Stimulated activated CD8-positive, alpha-beta memory T cell treated with anti-CD3 and anti-CD28 coated beads, Interleukin-15, amount 100 ng/mL, for 48 hours (primary cell): ENCODE measurements at regions not wholly inside any gene's neighbourhood (a gene's known extent, or its start where the extent isn't known, plus 50 kb on each side); places are given as distances from the start of the nearest gene placed in this dataset.
"Not testable (repeated sequence)": the region's sequence is repeated elsewhere in the genome, so short reads cannot be mapped to it uniquely, and the experiment has no call there.

Experiments used
- DNase-seq, 2 donors: peaks; one replicate each; pipeline ENCODE4 v3.0.0-alpha.2; 2020; ENCODE audit warnings: low read depth in 2 of 2

DNA sequence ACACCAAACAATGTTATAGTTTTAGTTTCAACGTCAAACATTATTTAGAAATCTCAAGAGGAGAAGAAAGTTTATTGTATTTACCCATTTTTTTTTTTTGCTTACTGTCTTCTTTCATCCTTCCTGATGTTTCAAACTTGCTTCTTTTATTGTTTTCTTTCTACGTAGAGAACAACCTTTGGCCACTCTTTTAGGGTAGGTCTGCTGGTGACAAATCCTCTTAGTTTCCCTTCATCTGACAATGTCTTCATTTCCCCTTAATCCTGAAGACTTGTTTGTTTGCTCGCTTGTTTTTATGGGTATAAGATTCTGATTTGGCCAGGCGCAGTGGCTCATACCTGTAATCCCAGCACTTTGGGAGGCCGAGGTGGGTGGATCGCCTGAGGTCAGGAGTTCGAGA, 89.1 kb downstream of the RHOU start:
- DNase-seq: no peak

DNA sequence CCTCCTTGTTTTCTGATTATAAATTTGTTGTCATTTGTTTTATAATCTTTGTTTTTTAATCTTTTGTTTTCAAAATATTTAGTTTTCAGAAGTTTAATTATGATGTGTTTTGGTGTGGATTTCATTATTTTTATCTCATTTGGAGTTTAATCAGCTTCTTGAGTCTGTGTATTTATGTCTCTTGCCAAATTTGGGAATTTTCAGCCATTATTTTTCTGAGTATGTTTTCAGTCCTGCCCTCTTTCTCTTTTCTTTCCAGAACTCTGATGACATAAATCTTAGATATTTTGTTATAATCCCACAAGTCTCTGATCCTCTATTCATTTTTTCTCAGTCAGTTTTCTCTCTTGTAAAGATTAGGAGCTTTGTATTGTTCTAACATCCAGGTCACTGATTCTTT, 89.8 kb downstream of the RHOU start:
- DNase-seq: no peak

DNA sequence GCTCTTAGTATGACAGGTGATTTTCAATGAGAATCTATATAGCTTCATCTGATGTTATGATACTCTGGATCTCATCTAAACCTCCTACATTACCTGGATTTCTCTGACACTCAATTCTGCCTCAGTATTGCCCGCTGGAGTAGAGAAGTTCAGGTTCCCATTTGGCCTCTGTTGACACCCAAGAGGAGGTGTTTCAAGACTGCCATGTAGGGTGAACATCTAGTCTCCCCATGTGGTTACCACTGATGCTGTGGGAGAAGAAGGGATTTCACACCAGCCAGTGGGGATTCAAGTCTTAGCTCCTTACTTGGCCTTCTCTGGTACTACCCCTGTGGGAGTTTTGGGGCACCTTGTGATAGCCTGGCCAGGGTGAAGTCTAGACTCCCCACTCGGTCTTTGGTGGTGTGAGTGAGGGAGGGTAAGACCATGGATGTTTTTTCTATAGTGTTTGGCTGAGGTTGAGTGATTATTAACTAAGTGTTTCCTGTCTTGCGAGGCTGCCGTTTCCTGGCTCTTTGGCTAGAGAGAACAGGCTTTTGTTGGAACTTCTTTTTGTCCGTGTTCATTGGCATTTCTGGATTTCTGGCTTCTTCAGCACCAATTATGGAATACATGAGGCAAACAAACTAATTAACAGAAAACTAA, 90.7 kb downstream of the RHOU start:
- no peak for DNase-seq

DNA sequence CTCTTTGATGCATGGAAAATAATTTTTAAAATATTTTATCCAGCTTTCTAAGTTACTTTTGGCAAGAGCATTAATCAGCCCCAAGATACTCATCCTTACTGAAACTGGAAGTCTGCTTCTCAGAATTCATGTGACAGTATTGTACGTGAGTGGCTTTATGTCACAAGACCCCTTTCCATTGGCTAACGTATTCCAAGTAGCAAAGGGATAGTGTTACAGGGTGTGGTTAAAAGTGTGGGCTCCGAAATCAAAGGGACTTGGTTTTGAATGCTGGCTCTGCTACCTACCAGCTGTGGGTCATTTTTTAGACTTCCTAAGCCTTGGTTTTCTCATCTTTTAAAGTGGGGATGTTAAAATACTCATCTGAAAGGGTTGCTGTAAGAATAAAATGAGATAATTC, 91.7 kb downstream of the RHOU start:
- no peak for DNase-seq

DNA sequence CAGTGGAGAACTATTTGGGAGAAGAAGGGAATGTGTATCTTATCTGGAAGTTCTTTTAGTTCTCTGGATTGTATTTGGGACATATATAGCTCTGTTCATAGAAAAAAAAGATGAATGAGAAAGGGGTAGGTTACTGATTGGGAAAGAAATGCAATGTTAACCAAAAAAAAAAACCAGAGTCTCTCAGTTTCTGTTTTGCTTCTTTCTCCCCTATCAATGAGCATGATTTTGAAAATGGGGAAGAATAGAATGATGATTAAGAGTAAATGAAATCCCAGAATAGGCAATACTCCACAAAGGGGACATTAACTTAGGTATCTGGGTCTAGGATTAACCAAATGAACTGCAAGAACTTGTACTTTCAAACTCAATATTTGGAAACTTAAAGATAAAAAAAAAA, 92.9 kb downstream of the RHOU start:
- DNase-seq: no peak

DNA sequence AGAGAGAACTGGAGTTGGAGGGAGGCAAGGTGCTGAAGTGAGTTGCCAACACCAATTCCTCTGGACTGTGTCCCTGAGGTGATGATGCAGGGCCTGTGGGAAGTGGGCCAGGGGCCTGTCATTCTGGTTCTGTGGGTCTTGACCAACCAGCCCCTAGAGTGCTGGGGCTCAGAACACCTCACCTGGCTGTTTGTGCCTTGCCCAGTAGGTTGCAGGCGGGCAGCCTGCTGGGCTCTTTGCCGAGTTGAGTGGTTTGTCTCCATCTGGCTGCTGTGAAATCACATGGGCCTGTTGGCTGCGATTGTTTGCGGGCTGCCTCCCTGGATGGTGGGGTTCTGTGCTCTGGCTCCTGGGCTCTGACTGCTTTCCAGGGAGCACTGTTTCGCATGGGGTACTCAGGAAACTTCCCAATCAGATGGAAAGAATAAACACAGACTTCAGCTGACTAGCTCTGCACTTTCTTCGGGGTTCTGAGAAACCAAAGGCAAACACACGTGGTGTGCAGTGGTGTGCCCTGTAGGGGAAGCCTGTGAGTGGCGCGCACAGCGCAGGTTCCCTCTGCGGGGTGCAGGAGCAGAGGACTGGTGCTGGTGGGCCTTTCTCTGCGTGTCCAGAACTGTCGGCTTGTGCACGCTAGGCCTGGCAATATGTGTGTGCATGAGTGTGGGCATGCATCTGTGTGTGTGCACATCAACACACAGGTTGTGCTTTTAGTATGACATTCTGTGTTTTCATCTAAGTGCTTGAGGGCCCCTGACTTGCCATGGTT, 95.1 kb downstream of the RHOU start:
- DNase-seq: no peak

DNA sequence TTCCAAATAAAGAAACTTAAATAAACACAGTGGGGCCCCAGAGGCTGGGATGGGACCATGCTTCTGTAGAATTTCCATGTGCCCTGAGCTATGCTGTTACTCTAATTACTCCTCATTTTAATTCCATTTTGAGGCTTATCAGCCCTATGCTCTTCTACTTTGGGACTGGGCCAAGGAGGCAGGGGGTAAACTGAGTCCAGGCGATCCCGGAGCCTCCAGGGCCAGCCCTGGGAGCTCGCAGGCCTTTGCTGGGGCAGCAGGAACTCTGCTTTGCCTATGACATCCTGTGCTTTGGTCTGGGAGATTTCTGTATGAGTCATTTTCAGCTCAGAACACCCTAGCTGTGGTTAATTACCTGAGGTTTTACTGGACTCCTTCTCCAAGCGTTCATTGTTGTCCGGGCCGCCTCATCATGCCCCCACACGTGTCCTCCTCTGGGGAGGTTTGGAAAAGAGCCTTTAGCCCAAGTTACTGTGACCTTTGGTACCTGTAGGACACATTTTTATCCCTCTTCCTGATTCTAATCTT, 95.7 kb downstream of the RHOU start:
- no peak for DNase-seq

DNA sequence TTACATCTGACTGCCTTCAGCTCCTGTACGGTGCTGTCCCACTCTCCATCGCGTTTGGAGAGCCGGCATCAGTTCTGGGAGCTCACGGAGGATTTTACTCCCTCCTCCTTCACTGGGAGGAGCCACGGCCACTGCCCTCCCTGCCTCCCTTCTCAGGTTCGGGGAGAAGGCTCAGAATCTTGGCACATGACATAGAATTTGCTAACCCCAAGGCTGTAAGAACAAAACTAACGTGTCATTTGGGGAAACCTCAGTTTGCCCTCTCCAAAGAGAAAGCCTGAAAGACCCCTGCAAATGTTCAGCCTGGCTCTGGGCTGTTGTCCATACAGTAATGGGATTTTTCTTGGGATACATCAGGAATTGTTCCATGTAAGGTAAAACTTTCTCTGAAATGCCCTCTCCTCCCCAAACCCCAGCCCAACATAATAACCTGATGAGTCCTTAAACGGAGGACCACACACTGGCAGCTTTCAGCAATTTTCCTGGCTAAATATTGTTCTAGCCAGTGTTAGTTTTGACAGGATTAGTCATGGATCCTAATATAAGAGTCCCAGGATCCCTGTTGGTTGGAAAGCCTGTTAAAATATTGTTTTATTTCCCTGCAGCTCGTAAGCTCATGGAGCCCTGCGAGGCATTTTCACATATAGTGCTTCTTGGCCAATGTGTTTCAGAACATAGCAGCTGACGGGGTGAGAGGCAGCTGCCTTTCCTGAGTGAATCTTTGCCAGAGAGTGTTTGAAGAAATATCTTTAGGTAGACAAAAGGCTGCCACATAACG, 98.8 kb downstream of the RHOU start:
- no peak for DNase-seq

DNA sequence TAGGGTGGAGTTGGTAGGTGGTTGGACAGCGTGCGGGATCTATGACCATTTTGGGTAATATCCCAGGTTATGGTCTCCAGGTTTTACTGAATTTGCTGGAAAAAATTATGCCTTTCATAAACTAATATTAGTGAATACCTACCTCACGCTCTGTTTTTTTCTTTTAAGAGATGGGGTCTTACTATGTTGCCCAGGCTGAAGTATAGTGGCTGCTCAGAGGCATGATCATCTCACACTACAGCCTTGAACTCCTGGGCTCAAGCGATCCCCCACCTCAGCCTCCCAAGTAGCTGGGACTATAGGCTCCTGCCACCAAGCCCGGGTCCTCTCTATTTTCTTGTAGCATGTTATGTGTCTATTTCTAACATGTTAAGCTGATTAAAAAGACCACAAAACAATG, 100.2 kb downstream of the RHOU start:
- no peak for DNase-seq

DNA sequence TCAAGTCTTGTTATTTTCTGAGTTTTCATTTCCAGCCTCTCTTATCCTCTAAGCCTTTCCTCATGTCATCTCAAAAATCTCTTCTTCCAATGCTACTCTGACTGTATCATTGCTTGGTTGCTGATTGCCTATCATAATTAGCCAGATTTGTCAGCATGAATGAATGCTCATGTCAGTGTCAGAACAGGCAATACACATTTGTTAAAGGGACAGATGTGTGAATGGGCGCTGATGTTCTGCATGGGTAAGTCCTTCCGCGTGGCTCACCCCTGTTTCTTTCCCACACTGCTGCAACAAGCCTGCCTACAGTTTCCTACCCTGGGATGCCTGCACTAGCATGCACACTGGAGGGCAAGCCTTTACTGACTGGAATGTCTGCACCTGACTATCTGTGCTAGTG, 100.6 kb downstream of the RHOU start:
- DNase-seq: no peak

DNA sequence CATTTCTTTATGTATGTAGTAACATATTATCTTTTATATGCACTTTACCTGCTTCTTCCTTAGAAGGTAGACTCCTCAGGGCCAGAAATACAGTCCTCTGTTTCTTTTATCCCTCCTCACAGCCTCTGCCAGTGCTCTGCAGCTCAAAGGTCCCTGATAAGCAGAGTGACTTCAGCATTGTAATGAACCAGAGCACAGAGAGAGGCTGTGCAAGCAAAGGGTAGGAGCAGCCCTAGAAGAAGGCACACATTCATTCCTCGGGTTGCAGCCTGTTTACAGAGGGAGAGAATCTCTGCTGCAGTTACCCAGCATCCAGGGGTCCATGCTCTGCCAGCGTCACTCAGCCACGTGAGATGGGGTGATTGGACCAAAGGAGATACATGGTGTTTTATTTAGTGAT, 101.1 kb downstream of the RHOU start:
- no peak for DNase-seq

DNA sequence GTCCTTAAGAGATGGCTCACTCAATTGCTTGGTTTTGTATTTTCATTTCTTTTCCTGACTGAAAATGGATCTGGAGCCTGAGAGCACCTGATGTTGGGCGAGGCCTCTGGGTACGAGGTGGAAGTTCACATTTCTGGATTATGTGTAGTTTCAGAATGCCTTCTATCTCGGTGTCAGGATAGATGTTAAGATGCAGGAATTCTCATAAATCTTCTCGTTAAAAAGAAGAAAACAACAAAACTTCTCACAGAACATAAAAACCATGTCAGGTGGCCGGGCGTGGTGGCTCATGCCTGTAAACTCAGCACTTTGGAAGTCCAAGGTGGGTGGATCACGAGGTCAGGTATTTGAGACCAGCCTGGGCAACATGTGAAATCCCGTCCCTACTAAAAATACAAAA, 101.8 kb downstream of the RHOU start:
- DNase-seq: no peak

DNA sequence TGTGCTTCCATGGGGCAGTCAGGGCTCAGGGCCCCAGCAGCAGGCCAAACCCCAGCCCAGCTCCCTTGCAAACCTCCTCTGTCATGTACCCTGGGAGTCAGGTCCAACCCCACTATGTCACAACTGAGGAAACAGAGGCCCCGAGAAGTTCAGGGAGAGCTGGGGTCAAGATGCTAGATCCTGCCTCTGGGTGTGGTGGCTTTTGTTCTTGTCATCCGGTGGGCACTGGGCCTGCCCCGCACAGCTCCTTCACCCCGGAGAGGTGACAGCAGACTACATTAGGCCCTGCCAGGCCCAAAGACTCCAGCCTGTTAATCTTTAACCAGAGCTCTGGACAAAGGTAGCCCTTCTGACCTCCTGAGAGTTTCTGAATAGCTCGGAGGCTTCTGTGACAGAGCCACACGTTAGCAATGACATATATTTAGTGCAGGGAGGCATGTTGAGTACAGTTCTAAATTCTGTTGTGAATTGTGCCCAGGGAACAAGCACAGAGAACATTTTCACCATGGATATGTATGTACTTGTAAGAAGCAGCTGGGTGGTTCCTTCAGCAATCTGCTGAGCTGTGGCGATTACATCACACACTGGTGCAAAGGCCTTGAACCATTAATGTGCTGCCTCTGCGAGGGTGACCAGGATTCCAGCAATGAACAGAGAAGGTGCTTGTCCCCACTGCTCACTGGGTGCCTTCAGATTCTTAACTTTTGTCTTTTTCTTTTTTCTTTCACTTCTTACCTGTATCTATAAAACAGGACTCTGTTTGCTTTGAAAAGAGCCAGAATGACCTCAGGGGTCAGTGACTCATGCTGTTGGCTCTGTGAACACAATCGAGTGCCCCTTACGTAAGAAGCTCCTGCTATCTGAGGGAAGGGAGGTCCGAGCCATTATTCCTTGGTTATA, 102.8 kb downstream of the RHOU start:
- DNase-seq: no peak

DNA sequence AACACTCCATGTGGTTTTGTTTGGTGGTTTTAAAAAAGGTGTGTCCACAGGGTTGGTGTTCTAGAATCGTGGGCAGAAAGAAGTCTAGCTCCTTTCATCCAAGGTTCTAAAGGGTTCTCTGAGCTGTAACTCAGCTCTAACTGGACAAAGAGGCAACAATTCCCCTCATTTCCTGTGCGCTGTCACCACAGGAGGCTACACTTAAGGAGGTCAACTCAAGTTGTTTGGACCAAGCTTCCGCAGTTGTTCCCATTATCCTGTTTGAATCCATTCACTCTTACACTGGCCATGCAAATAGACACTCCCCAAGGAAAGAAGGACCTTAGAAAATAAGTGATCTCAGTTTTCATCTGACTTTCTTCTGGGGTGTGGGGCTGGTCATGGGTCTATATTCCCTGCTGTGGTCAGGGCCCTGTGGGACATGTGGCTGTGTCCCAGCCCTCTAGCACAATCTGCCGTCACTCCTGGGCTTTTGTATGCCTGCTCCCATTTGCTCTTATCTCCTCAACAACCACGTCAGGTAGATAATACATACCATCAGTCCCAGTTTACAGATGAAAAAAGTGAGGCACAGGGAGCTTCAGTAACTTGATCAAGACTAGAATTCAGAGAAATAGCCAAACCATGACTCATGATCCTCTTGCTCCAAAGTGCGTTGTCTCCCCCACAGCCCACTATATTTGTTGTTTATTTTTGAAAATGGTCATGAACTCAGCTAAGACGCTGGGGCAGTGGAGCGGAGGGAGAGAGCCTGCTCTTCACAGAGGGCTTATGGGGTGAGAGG, 103.6 kb downstream of the RHOU start:
- no peak for DNase-seq

DNA sequence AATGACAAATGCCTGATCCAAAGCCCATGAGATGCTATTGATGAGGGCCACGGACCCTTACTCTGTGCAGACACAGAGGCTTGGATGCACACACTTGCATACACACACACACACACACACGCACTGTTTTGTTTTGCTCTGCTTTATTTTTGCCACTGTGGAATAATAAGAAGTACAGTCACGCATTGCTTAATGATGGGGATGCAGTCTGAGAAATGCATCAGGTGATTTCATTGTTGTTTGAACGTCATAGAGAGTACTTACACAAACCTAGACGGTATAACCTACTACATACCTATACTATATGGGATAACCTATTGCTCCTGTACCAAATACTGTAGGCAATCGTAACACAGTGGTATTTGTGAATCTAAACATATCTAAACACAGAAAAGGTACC, 104.4 kb downstream of the RHOU start:
- DNase-seq: no peak

DNA sequence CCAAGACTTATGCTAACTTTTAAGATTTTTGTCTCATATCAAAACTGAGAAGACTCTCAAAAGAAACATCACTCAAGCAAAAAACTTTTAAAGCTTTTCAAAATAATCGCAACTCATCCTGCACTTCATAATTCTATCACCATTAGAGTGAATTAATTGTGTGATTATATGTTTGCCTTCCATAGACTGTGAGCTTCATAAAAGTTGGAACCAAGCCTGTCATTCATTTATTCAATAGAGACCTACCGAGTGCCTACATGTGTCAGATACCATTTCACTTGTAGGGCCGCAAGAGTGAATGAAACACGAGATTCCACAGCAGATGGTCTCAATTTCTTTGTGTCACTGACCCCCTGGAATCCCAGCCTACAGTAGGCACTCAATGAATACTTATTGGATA, 106.4 kb downstream of the RHOU start:
- DNase-seq: no peak

DNA sequence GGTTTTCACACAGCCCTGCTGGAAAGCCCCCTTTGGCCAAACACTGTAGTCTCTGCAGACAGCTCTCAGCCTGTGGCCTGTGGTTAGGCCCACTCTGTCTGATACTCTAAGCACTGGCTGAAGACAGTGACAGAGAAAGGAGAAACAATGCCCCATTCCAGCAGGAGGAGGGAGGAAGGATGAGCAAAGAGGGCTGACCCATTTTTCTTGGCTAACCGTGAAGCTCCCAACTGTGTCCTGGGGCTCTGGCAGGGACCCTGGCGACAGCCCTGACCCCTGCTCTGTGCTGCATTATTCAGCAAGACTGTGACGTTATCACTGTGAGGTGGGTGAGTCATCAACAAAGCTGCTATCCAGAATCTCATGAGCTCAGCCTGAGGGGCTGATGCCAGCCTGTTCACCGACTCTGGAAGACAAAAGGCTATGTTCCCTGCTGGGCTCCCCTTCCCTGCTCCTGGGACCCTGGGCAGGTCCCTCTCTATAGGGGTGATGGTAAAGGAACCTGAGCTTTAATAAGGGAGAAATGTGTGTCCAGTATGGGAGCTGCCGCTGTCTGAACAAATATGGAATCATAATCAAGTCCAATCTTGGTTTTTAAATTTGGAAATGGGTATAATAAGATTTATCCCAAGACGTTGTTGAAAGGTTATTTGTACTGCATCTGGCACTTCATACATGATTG, 107.0 kb downstream of the RHOU start:
- no peak for DNase-seq

DNA sequence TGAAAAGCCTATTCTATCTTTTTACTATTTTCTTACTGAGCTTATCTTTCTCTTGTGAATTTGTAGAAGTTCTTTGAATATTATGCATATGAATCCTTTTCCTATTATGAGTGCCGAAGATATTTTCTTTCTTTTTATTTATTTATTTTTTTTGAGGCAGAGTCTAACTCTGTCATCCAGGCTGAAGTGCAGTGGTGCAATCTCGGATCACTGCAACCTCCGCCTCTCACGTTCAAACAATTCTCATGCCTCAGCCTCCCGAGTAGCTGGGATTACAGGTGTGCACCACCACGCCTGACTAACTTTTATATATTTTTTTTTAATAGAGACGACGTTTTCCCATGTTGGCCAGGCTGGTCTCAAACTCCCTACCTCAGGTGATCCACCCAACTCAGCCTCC, 109.8 kb downstream of the RHOU start:
- DNase-seq: no peak

DNA sequence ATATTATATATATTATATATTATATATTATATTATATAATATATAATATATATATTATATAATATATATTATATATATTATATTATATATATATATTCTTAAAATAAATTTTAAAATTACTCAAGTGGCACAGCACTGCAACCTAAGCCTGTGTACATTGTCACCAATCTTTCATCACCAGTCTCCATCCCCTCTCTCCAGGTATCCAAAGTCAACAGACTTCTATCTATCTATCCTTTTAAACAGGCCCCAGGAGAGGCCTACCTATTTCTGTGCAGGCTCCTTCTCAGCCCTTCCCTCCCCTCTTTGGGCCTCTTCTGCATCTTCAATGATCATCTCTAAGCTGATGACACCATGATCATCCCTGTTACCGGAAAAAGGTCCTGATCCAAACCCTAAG, 111.7 kb downstream of the RHOU start:
- no peak for DNase-seq

DNA sequence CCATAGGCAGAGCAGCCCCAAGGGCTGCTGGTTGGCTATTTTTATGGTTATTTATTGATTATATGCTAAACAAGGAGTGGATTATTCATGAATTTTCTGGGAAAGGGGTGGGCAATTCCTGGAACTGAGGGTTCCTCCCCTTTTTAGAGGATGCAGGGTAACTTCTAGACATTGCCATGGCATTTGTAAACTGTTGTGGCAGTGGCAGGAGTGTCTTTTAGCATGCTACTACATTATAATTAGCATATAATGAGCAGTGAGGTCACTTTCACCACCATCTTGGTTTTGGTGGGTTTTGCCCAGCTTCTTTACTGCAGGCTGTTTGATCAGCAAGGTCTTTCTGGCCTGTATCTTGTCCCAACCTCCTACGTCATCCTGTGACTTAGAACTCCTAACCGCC, 112.2 kb downstream of the RHOU start:
- DNase-seq: not testable (repeated sequence)
